ENCODE measurements at regions not wholly inside any gene's neighbourhood (a gene's known extent, or its start where the extent isn't known, plus 50 kb on each side); places are given as distances from the start of the nearest gene placed in this dataset.

DNA sequence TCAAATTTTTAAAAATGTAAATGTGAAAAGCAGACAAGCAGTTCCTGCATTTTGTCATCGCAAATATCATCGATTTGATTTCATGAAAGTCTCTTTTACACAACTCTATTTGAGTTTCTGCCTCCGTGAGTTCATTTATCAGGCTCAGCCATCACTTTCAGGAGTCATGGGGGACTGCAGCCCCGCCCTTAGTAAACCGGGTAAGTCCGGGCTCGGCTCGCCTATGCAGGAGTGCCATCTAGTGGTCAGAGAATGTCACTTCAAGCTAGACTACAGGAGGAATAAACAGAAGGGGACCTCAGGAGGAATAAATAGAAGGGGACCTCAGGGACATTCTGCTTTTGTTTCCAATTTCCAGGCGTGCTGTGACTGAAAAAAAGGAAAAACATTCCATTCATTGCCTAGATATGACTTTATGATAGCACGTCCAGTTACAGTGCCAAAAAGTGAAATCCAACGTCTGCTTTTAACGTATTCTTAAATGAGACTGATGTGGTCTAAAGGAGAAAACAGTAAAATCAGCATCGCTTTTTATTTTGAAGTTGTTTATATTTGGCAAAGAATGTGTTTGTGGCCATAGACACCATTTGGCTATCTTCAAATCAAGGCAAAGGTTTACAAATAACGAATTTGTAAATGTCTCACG is 333.9 kb downstream of the HACE1 start:
- DNase-seq (ENCODE audit: low read depth) = peak; percentile 82
- H3K4me3 ChIP-seq (ENCODE audit: low read depth, low read length) = no peak overlapping the region

DNA sequence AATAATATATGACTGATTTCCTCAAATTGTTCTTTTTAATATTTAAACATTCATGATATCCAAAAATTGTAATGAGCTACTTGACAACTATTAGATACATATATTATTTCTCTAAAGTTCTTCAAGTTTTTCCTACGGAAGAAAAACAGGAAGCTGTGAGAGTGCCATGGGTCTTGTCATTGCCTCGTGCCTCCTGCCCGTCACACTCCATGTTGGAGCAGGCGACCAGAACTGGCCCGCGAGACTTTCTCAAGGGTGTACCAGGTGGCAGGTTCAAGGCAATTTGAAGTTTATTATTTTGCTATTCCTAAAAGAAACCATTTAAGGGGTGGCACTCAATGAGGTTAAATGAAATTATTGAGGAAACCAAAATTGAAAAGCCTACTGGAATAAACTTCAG is 337.2 kb downstream of the HACE1 start:
- no peak for DNase-seq (ENCODE audit: low read depth)
- H3K4me3 ChIP-seq (ENCODE audit: low read depth, low read length) = no peak overlapping the region
- TF ChIP-seq, protein P1, sequence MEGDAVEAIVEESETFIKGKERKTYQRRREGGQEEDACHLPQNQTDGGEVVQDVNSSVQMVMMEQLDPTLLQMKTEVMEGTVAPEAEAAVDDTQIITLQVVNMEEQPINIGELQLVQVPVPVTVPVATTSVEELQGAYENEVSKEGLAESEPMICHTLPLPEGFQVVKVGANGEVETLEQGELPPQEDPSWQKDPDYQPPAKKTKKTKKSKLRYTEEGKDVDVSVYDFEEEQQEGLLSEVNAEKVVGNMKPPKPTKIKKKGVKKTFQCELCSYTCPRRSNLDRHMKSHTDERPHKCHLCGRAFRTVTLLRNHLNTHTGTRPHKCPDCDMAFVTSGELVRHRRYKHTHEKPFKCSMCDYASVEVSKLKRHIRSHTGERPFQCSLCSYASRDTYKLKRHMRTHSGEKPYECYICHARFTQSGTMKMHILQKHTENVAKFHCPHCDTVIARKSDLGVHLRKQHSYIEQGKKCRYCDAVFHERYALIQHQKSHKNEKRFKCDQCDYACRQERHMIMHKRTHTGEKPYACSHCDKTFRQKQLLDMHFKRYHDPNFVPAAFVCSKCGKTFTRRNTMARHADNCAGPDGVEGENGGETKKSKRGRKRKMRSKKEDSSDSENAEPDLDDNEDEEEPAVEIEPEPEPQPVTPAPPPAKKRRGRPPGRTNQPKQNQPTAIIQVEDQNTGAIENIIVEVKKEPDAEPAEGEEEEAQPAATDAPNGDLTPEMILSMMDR (IDR thresholded peaks at IDR 0.05; ENCODE audit: insufficient read depth, low read depth, low read length, missing control alignments) = no peak

More for the DNA sequence above, 333.9 kb downstream of the HACE1 start:
- TF ChIP-seq, protein P1 (IDR thresholded peaks at IDR 0.05; ENCODE audit: insufficient read depth, low read depth, low read length, missing control alignments) = peak; percentile 85

- no peak overlapping the region for H3K4me3 ChIP-seq (ENCODE audit: low read depth, low read length)
- TF ChIP-seq, protein P1 (IDR thresholded peaks at IDR 0.05; ENCODE audit: insufficient read depth, low read depth, low read length, missing control alignments) = no peak
These were observed 338.5 kb downstream of the HACE1 start for GRCh38 chr6:104521176-104521575.

DNA sequence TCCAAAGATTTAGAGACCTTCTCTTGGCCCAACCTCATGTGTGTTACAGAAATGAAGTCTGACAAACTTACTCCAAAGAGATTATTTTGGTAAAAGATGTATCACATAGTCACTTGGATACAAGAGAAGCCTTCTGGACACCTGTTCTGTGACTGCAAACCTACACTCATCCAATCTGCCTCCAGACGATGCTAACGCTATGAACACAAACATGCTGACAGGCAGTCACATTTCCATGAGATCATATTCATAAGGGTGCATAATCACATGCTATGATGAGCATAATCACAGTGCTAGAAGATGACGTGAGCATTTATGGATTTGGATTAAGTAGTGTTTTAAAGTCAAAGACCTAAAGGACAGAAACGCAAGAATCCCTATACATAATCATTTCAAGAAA is 340.2 kb downstream of the HACE1 start:
- TF ChIP-seq, protein P1 (IDR thresholded peaks at IDR 0.05; ENCODE audit: insufficient read depth, low read depth, low read length, missing control alignments) = no peak
- no peak for DNase-seq (ENCODE audit: low read depth)
- H3K4me3 ChIP-seq (ENCODE audit: low read depth, low read length) = no peak overlapping the region

More at GRCh38 chr6:104521176-104521575, 338.5 kb downstream of the HACE1 start:
- DNase-seq (ENCODE audit: low read depth) = no peak

GRCh38 chr6:104509355-104509754 is 350.4 kb downstream of the HACE1 start:
- no peak overlapping the region for H3K4me3 ChIP-seq (ENCODE audit: low read depth, low read length)
- TF ChIP-seq, protein P1 (IDR thresholded peaks at IDR 0.05; ENCODE audit: insufficient read depth, low read depth, low read length, missing control alignments) = no peak
- no peak for DNase-seq (ENCODE audit: low read depth)

DNA sequence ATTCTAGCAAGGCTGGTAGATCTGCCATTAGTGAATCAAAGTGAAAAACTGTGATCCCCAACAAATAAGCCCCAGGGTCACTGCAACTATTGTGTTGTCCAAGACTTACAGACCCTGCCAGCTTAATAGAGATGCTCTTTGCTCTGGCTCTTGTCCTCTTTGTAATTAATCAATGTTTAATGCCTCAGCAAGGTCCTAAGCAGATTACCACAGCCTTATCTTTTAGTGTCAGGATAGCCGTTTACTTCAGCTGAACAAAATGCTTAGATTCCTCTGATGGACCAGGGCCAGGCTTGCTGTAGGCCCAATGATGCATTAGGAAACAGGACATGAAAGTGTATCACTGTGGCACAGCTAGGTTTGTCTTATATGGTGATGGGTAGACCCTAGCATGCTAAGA is 353.3 kb downstream of the HACE1 start:
- TF ChIP-seq, protein P1 (IDR thresholded peaks at IDR 0.05; ENCODE audit: insufficient read depth, low read depth, low read length, missing control alignments) = no peak
- no peak for DNase-seq (ENCODE audit: low read depth)
- no peak overlapping the region for H3K4me3 ChIP-seq (ENCODE audit: low read depth, low read length)

- no peak for DNase-seq (ENCODE audit: low read depth)
- TF ChIP-seq, protein P1 (IDR thresholded peaks at IDR 0.05; ENCODE audit: insufficient read depth, low read depth, low read length, missing control alignments) = no peak
- no peak overlapping the region for H3K4me3 ChIP-seq (ENCODE audit: low read depth, low read length)
These were observed 353.9 kb downstream of the HACE1 start for GRCh38 chr6:104505838-104506237.
